B cell (primary cell): ENCODE measurements at regions not wholly inside any gene's neighbourhood (a gene's known extent, or its start where the extent isn't known, plus 50 kb on each side); places are given as distances from the start of the nearest gene placed in this dataset.

ENCODE experiments used
- CTCF ChIP-seq: fragments of 200-600 bp; IDR thresholded peaks from one replicate; pipeline ENCODE4 v1.8.0; 2022; ENCODE audit warnings: antibody characterized with exemption, mild to moderate bottlenecking
- EZH2 ChIP-seq: IDR thresholded peaks from 2 replicates; pipeline ENCODE4 v1.6.1; 2012; ENCODE audit warnings: borderline replicate concordance, low read depth, mild to moderate bottlenecking, moderate library complexity, low read length; ENCODE audit not compliant: insufficient read depth, poor library complexity, severe bottlenecking

DNA sequence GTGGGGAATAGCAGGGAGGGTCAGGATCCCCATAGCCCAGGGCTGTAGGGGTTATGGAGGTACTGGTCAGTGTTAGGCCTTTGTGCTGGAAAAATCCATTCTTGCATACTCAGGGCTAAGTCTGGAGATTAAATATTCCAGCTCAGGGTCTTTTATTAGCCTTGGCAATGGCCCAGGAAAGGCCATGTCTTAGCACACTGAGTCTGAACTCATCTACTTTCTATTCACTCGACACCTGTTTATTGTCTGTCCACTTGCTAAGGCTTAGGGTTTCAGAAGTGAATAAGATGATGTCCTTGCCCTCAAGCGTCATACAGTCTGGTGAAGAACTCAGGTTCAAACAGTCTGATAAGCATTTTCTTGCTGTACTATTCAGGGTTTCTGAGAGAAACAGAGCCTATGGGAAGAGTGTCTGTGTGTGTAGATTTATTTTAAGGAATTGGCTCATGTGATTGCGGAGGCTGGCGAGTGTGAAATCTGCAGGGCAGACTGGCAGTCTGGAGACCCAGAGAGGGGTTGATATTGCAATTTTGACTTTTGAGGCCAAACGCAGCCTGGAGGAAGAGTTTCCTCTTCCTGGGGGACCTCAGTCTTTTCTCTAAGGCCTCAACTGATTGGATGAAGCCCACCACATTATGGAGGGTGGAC lies 135.8 kb downstream of the RAMP3 start:
- TF ChIP-seq EZH2, result no peak
- no peak for TF ChIP-seq CTCF
